CD4-positive, alpha-beta memory T cell (primary cell): ENCODE measurements at regions not wholly inside any gene's neighbourhood (a gene's known extent, or its start where the extent isn't known, plus 50 kb on each side); places are given as distances from the start of the nearest gene placed in this dataset.
A peak's percentile ranks its signal among the peaks of the same experiment; 100 is the strongest.

Experiments
- CTCF ChIA-PET: fragments of 350-600 bp; sonication (Branson Sonifier 250); formaldehyde crosslinking; loops from one replicate; lab custom pipeline; 2021; ENCODE audit warnings: inconsistent platforms; ENCODE audit not compliant: partially characterized antibody; lab: Charles Lee
- POLR2A ChIA-PET: fragments of 350-600 bp; sonication (Branson Sonifier 250); formaldehyde crosslinking; loops from one replicate; lab custom pipeline; 2021; ENCODE audit not compliant: partially characterized antibody; lab: Charles Lee
- DNase-seq, 5 donors: peaks; one replicate each; pipeline versions ENCODE4 v3.0.0 to v3.0.0-alpha.2; 2020 to 2022; ENCODE audit warnings: mixed read lengths in 1 of 5
- H3K27ac ChIP-seq: one replicate; pipeline ENCODE4 v1.7.0; 2013; ENCODE audit warnings: low read depth, low read length
- H3K27me3 ChIP-seq: 2 replicates; pipeline ENCODE4 v1.7.0; 2013; ENCODE audit warnings: mild to moderate bottlenecking, low read length, moderate library complexity; ENCODE audit not compliant: insufficient read depth
- H3K36me3 ChIP-seq: 2 replicates; pipeline ENCODE4 v1.7.0; 2013; ENCODE audit warnings: mild to moderate bottlenecking, low read length, moderate library complexity; ENCODE audit not compliant: insufficient read depth
- H3K4me1 ChIP-seq: 2 replicates; pipeline ENCODE4 v1.7.0; 2013; ENCODE audit warnings: mild to moderate bottlenecking, low read length, moderate library complexity; ENCODE audit not compliant: insufficient read depth
- H3K4me3 ChIP-seq, 2 donors: one replicate each; pipeline ENCODE4 v1.7.0; 2013; ENCODE audit warnings: low read length in 2 of 2, mild to moderate bottlenecking in 1 of 2
- H3K9me3 ChIP-seq, 2 donors: one replicate each; pipeline ENCODE4 v1.7.0; 2013; ENCODE audit warnings: low read length in 2 of 2, control low read depth in 1 of 2; ENCODE audit not compliant: control insufficient read depth in 1 of 2
- H3K27ac Mint-ChIP-seq, 7 donors: one replicate each; pipeline ENCODE4 v1.8.0; 2020 to 2021; ENCODE audit warnings: mixed read lengths in 7 of 7, mild to moderate bottlenecking in 6 of 7, inconsistent platforms in 3 of 7, moderate library complexity in 3 of 7
- H3K27me3 Mint-ChIP-seq, 2 donors: one replicate each; pipeline ENCODE4 v1.8.0; 2020 to 2021; ENCODE audit warnings: mixed read lengths in 2 of 2
- H3K36me3 Mint-ChIP-seq, 2 donors: one replicate each; pipeline ENCODE4 v1.8.0; 2020 to 2021; ENCODE audit warnings: mixed read lengths in 2 of 2, inconsistent platforms in 1 of 2, mild to moderate bottlenecking in 1 of 2
- H3K4me1 Mint-ChIP-seq, 4 donors: one replicate each; pipeline ENCODE4 v1.8.0; 2020 to 2021; ENCODE audit warnings: mixed read lengths in 4 of 4, mild to moderate bottlenecking in 1 of 4
- H3K4me3 Mint-ChIP-seq, 8 donors: one replicate each; pipeline ENCODE4 v1.8.0; 2020 to 2021; ENCODE audit warnings: mixed read lengths in 8 of 8, mild to moderate bottlenecking in 7 of 8, moderate library complexity in 6 of 8, inconsistent platforms in 3 of 8
- H3K9me3 Mint-ChIP-seq, 8 donors: one replicate each; pipeline ENCODE4 v1.8.0; 2020 to 2021; ENCODE audit warnings: mixed read lengths in 8 of 8, mild to moderate bottlenecking in 5 of 8, inconsistent platforms in 3 of 8, moderate library complexity in 1 of 8
- intact Hi-C: fragments of 100-400 bp; cut with micrococcal nuclease; formaldehyde crosslinking; loops from one replicate; pipeline ENCODE4 v1.15.1; 2023

- H3K27me3 Mint-ChIP-seq: no peaks in the 10 kb centered on the region
- ChIA-PET CTCF (interaction anchor here (0.6 to 7.6 kb wide), 20 partner anchors 11 to 117 kb away, joined by 3 to 100 read pairs (median 7); no protein-coding TSS in a partner anchor), POLR2A (interaction anchor here (0.7 to 11.7 kb wide), 9 partner anchors 12 to 147 kb away, joined by 3 to 176 read pairs (median 4); no protein-coding TSS in a partner anchor)
- H3K4me3 Mint-ChIP-seq: peak overlapping the region; percentile 81 to 90 (median 84)
- peak overlapping the region in 6 of 7 donors; percentile 91 to 99 (median 95) for H3K27ac Mint-ChIP-seq
- no peak for DNase-seq
- Histone ChIP-seq H3K4me3 (peak overlapping the region; percentile 10 to 60), H3K27ac (peak overlapping the region; percentile 76), H3K4me1 (peaks cover 93% of the 10 kb centered on the region), H3K36me3 (no peaks in the 10 kb centered on the region), H3K9me3 (no peaks in the 10 kb centered on the region), H3K27me3 (no peaks in the 10 kb centered on the region)
- H3K36me3 Mint-ChIP-seq: peaks cover 14 to 64% of the 10 kb centered on the region in 2 donors
- intact Hi-C loops: no loop called here
- peaks cover 0 to 4% (median 0%) of the 10 kb centered on the region in 8 donors for H3K9me3 Mint-ChIP-seq
- peaks cover 24 to 94% (median 67%) of the 10 kb centered on the region in 4 donors for H3K4me1 Mint-ChIP-seq
Measured at GRCh38 chr7:130958846-130959245, 224.8 kb upstream of the KLF14 start.

GRCh38 chr7:130959743-130960207 is 225.8 kb upstream of the KLF14 start:
- H3K9me3 ChIP-seq: no peaks in the 10 kb centered on the region
- ChIA-PET CTCF (interaction anchor here (0.9 to 7.6 kb wide), 22 partner anchors 10 to 116 kb away, joined by 3 to 100 read pairs (median 6); no protein-coding TSS in a partner anchor), POLR2A (interaction anchor here (0.7 to 11.7 kb wide), 14 partner anchors 11 to 147 kb away, joined by 3 to 176 read pairs (median 4); no protein-coding TSS in a partner anchor)
- intact Hi-C loops: loop anchor here (1.0 to 5.0 kb wide), 6 partner anchors 7 to 148 kb away; no protein-coding TSS in a partner anchor
- Mint-ChIP-seq H3K27ac (peak overlapping the region in 6 of 7 donors; percentile 96 to 100 (median 99)), H3K27me3 (no peaks in the 10 kb centered on the region), H3K4me1 (peaks cover 24 to 84% (median 59%) of the 10 kb centered on the region in 4 donors), H3K4me3 (peak overlapping the region; percentile 88 to 97 (median 94)), H3K36me3 (peaks cover 11 to 56% of the 10 kb centered on the region in 2 donors), H3K9me3 (peaks cover 0 to 4% (median 0%) of the 10 kb centered on the region in 8 donors)
- peak in 4 of 5 donors; percentile 37 to 63 (median 46) for DNase-seq
- H3K4me1 ChIP-seq: peaks cover 84% of the 10 kb centered on the region
- no peaks in the 10 kb centered on the region for H3K36me3 ChIP-seq
- H3K27ac ChIP-seq: peak overlapping the region; percentile 93
- H3K27me3 ChIP-seq: no peaks in the 10 kb centered on the region
- peak overlapping the region; percentile 27 to 60 for H3K4me3 ChIP-seq

DNA sequence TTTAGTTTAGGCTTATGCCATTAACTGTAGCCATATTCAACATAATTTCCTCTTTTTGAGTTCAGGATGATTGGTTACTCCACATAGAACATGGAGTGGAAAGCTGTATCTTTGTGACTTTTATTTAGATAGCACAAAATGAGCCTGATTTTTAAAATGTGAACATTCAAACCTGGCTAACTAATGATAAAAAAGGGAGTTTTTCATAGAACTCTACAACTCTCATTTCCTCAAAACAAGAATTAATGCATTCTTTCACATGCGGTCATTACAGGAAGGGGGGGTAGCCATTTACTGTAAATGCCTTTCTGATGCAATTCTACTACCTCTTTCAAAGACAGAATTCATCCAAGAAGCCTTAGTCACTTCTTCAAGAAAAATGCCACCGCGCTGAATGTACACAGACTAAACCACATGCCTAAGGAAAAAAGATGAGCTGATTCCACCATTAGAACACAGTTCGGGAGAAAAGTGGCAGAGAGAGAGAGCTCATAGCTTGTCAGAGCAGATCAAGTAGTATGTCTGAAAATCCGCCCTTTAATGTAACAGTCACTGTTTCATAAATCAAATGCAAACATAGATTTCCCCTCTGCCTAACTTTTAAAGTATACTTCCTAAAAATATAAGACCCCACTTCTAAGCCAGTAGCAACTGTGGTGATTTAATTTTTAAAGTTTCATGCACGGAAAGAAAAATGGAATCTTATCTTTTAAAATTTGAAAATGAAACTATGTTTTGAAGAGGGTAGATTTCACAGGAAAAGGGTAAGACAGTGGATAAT is 226.4 kb upstream of the KLF14 start:
- H3K4me1 Mint-ChIP-seq: peaks cover 24 to 78% (median 53%) of the 10 kb centered on the region in 4 donors
- no peaks in the 10 kb centered on the region for H3K27me3 Mint-ChIP-seq
- H3K27ac ChIP-seq: peak overlapping the region; percentile 93
- peak overlapping the region in 6 of 7 donors; percentile 96 to 100 (median 99) for H3K27ac Mint-ChIP-seq
- ChIA-PET CTCF (interaction anchor here (1.2 to 7.6 kb wide), 13 partner anchors 10 to 63 kb away, joined by 3 to 100 read pairs (median 12); no protein-coding TSS in a partner anchor), POLR2A (interaction anchor here (0.7 to 11.7 kb wide), 12 partner anchors 10 to 146 kb away, joined by 3 to 176 read pairs (median 4); no protein-coding TSS in a partner anchor)
- H3K9me3 ChIP-seq: no peaks in the 10 kb centered on the region
- peak overlapping the region; percentile 88 to 97 (median 94) for H3K4me3 Mint-ChIP-seq
- intact Hi-C loops: loop anchor here (1.0 to 5.0 kb wide), 6 partner anchors 8 to 147 kb away; no protein-coding TSS in a partner anchor
- peaks cover 0 to 4% (median 0%) of the 10 kb centered on the region in 8 donors for H3K9me3 Mint-ChIP-seq
- H3K27me3 ChIP-seq: no peaks in the 10 kb centered on the region
- H3K36me3 Mint-ChIP-seq: peaks cover 6 to 50% of the 10 kb centered on the region in 2 donors
- DNase-seq: peak; percentile 62 to 85 (median 74)
- H3K4me3 ChIP-seq: peak overlapping the region; percentile 27 to 60
- peaks cover 78% of the 10 kb centered on the region for H3K4me1 ChIP-seq
- H3K36me3 ChIP-seq: no peaks in the 10 kb centered on the region

- Histone ChIP-seq H3K9me3 (no peaks in the 10 kb centered on the region), H3K27ac (peak overlapping the region; percentile 93), H3K36me3 (peaks cover under 1% of the 10 kb centered on the region), H3K4me3 (peak overlapping the region; percentile 27 to 60), H3K4me1 (peaks cover 71% of the 10 kb centered on the region), H3K27me3 (no peaks in the 10 kb centered on the region)
- H3K36me3 Mint-ChIP-seq: peaks cover 7 to 46% of the 10 kb centered on the region in 2 donors
- ChIA-PET POLR2A (interaction anchor here (0.9 to 11.7 kb wide), 14 partner anchors 8 to 145 kb away, joined by 3 to 176 read pairs (median 5); no protein-coding TSS in a partner anchor), CTCF (interaction anchor here (1.2 to 7.6 kb wide), 10 partner anchors 9 to 64 kb away, joined by 3 to 100 read pairs (median 12); no protein-coding TSS in a partner anchor)
- H3K9me3 Mint-ChIP-seq: peaks cover 0 to 4% (median 0%) of the 10 kb centered on the region in 8 donors
- intact Hi-C loops: loop anchor here (1.0 to 5.0 kb wide), 9 partner anchors 9 to 146 kb away; no protein-coding TSS in a partner anchor
- H3K27ac Mint-ChIP-seq: peak overlapping the region in 6 of 7 donors; percentile 96 to 100 (median 99)
- DNase-seq: peak; percentile 83 to 94 (median 90)
- H3K4me3 Mint-ChIP-seq: peak overlapping the region; percentile 88 to 97 (median 94)
- peaks cover 26 to 75% (median 47%) of the 10 kb centered on the region in 4 donors for H3K4me1 Mint-ChIP-seq
- no peaks in the 10 kb centered on the region for H3K27me3 Mint-ChIP-seq
Measured at GRCh38 chr7:130961128-130961601, 227.2 kb upstream of the KLF14 start.

GRCh38 chr7:130962109-130962508 is 228.1 kb upstream of the KLF14 start:
- H3K27me3 Mint-ChIP-seq: no peaks in the 10 kb centered on the region
- ChIA-PET CTCF (interaction anchor here (6.2 kb wide), 1 partner anchor 20 kb away, joined by 28 read pairs; no protein-coding TSS in a partner anchor), POLR2A (interaction anchor here (0.9 to 11.7 kb wide), 9 partner anchors 8 to 65 kb away, joined by 3 to 176 read pairs (median 5); no protein-coding TSS in a partner anchor)
- peaks cover 35 to 75% (median 45%) of the 10 kb centered on the region in 4 donors for H3K4me1 Mint-ChIP-seq
- Histone ChIP-seq H3K27ac (peak overlapping the region; percentile 93), H3K4me1 (peaks cover 71% of the 10 kb centered on the region), H3K27me3 (no peaks in the 10 kb centered on the region), H3K36me3 (peaks cover 8% of the 10 kb centered on the region), H3K4me3 (peak overlapping the region in 1 of 2 donors; percentile 1), H3K9me3 (no peaks in the 10 kb centered on the region)
- intact Hi-C loops: loop anchor here (5.0 kb wide), 1 partner anchor 145 kb away; no protein-coding TSS in a partner anchor
- H3K27ac Mint-ChIP-seq: peak overlapping the region in 6 of 7 donors; percentile 86 to 100 (median 99)
- peak overlapping the region in 6 of 8 donors; percentile 36 to 97 (median 68) for H3K4me3 Mint-ChIP-seq
- no peak for DNase-seq
- H3K36me3 Mint-ChIP-seq: peaks cover 15 to 47% of the 10 kb centered on the region in 2 donors
- H3K9me3 Mint-ChIP-seq: peaks cover 0 to 5% (median 0%) of the 10 kb centered on the region in 8 donors

GRCh38 chr7:130963339-130963738 is 229.3 kb upstream of the KLF14 start:
- peaks cover 68% of the 10 kb centered on the region for H3K4me1 ChIP-seq
- POLR2A ChIA-PET: interaction anchor here (1.4 to 11.7 kb wide), 4 partner anchors 11 to 50 kb away, joined by 4 to 176 read pairs (median 60); no protein-coding TSS in a partner anchor
- Mint-ChIP-seq H3K27me3 (no peaks in the 10 kb centered on the region), H3K36me3 (peaks cover 17 to 50% of the 10 kb centered on the region in 2 donors), H3K9me3 (peaks cover 0 to 5% (median 0%) of the 10 kb centered on the region in 8 donors), H3K27ac (peak overlapping the region in 3 of 7 donors; percentile 81 to 99 (median 81)), H3K4me1 (peaks cover 42 to 70% (median 45%) of the 10 kb centered on the region in 4 donors), H3K4me3 (peak overlapping the region in 1 of 8 donors; percentile 49)
- no peak overlapping the region for H3K4me3 ChIP-seq
- no peaks in the 10 kb centered on the region for H3K27me3 ChIP-seq
- DNase-seq: no peak
- H3K27ac ChIP-seq: no peak overlapping the region
- CTCF ChIA-PET: interaction anchor here (1.0 to 6.2 kb wide), 6 partner anchors 10 to 66 kb away, joined by 3 to 28 read pairs (median 4); no protein-coding TSS in a partner anchor
- intact Hi-C loops: loop anchor here (5.0 kb wide), 1 partner anchor 144 kb away; no protein-coding TSS in a partner anchor
- no peaks in the 10 kb centered on the region for H3K9me3 ChIP-seq
- H3K36me3 ChIP-seq: peaks cover 8% of the 10 kb centered on the region
